Mesenchymal stem cell (in vitro differentiated cells and primary cell): ENCODE measurements at regions not wholly inside any gene's neighbourhood (a gene's known extent, or its start where the extent isn't known, plus 50 kb on each side); places are given as distances from the start of the nearest gene placed in this dataset.

Experiments used
- DNase-seq: peaks from one replicate; pipeline ENCODE4 v3.0.0-alpha.2; 2013
- H2AFZ ChIP-seq: one replicate; pipeline ENCODE4 v1.6.1; 2013; ENCODE audit warnings: low read depth, mild to moderate bottlenecking, control low read depth, inconsistent platforms, low read length, moderate library complexity
- H2AK5ac ChIP-seq: 2 replicates; pipeline ENCODE4 v1.6.1; 2013; ENCODE audit warnings: low read length, moderate library complexity, mild to moderate bottlenecking, inconsistent platforms; ENCODE audit not compliant: severe bottlenecking
- H2BK120ac ChIP-seq: one replicate; pipeline ENCODE4 v1.6.1; 2013; ENCODE audit warnings: low read depth, mild to moderate bottlenecking, inconsistent platforms, low read length, moderate library complexity
- H2BK12ac ChIP-seq, 2 experiments: one replicate each; pipeline ENCODE4 v1.6.1; 2013; ENCODE audit warnings: inconsistent platforms in 2 of 2, low read length in 2 of 2, mild to moderate bottlenecking in 2 of 2, moderate library complexity in 2 of 2, control low read depth in 1 of 2
- H2BK15ac ChIP-seq: one replicate; pipeline ENCODE4 v1.6.1; 2013; ENCODE audit warnings: mild to moderate bottlenecking, low read depth, inconsistent platforms; ENCODE audit not compliant: poor library complexity, severe bottlenecking
- H2BK5ac ChIP-seq: 2 replicates; pipeline ENCODE4 v1.6.1; 2013; ENCODE audit warnings: low read depth, mild to moderate bottlenecking, low read length, control low read depth, inconsistent platforms; ENCODE audit not compliant: poor library complexity, severe bottlenecking
- H3K14ac ChIP-seq, 2 experiments: one replicate each; pipeline ENCODE4 v1.6.1; 2013; ENCODE audit warnings: inconsistent platforms in 2 of 2, low read length in 2 of 2, control low read depth in 1 of 2, mild to moderate bottlenecking in 1 of 2, moderate library complexity in 1 of 2
- H3K18ac ChIP-seq, 2 experiments: one replicate each; pipeline ENCODE4 v1.6.1; 2013; ENCODE audit warnings: inconsistent platforms in 2 of 2, low read length in 2 of 2, control low read depth in 1 of 2, low read depth in 1 of 2, mild to moderate bottlenecking in 1 of 2
- H3K23ac ChIP-seq, 2 experiments: one replicate each; pipeline ENCODE4 v1.6.1; 2013; ENCODE audit warnings: inconsistent platforms in 2 of 2, low read length in 2 of 2, mild to moderate bottlenecking in 2 of 2, moderate library complexity in 2 of 2, control low read depth in 1 of 2
- H3K27ac ChIP-seq: 2 replicates; pipeline ENCODE4 v1.5.1; 2013; ENCODE audit warnings: mild to moderate bottlenecking, moderate library complexity, low read length, control low read depth, inconsistent platforms; ENCODE audit not compliant: poor library complexity, severe bottlenecking
- H3K27me3 ChIP-seq, 2 experiments: 2 replicates each; pipeline versions ENCODE4 v1.6.1 to v1.7.0; 2013; ENCODE audit warnings: low read length in 2 of 2, mild to moderate bottlenecking in 2 of 2, moderate library complexity in 2 of 2, control low read depth in 1 of 2, inconsistent platforms in 1 of 2; ENCODE audit not compliant: control insufficient read depth in 1 of 2, insufficient read depth in 1 of 2
- H3K36me3 ChIP-seq, 2 experiments: 2 replicates each; pipeline versions ENCODE4 v1.6.1 to v1.7.0; 2013; ENCODE audit warnings: low read length in 2 of 2, control low read depth in 1 of 2, inconsistent platforms in 1 of 2, low read depth in 1 of 2, mild to moderate bottlenecking in 1 of 2; ENCODE audit not compliant: insufficient read depth in 2 of 2, control insufficient read depth in 1 of 2
- H3K4ac ChIP-seq, 2 experiments: one replicate each; pipeline ENCODE4 v1.6.1; 2013; ENCODE audit warnings: inconsistent platforms in 2 of 2, low read length in 2 of 2, mild to moderate bottlenecking in 2 of 2, moderate library complexity in 2 of 2, control low read depth in 1 of 2, low read depth in 1 of 2
- H3K4me1 ChIP-seq: 2 replicates; pipeline ENCODE4 v1.6.1; 2013; ENCODE audit warnings: low read depth, low read length, control low read depth; ENCODE audit not compliant: control insufficient read depth, insufficient read depth
- H3K4me2 ChIP-seq: 2 replicates; pipeline ENCODE4 v1.6.1; 2013; ENCODE audit warnings: low read length, mild to moderate bottlenecking, inconsistent platforms; ENCODE audit not compliant: poor library complexity, severe bottlenecking
- H3K4me3 ChIP-seq, 2 experiments: 2 replicates each; pipeline versions ENCODE4 v1.5.1 to v1.7.0; 2013; ENCODE audit warnings: low read length in 2 of 2, mild to moderate bottlenecking in 2 of 2, control low read depth in 1 of 2, low read depth in 1 of 2; ENCODE audit not compliant: insufficient read depth in 1 of 2
- H3K79me1 ChIP-seq: replicated peaks from 2 replicates; pipeline ENCODE4 v1.6.1; 2013; ENCODE audit warnings: mild to moderate bottlenecking, control low read depth, low read length, inconsistent platforms; ENCODE audit not compliant: poor library complexity, severe bottlenecking
- H3K9ac ChIP-seq: 2 replicates; pipeline ENCODE4 v1.7.0; 2013; ENCODE audit warnings: mild to moderate bottlenecking, low read length, moderate library complexity
- H3K9me3 ChIP-seq: 2 replicates; pipeline ENCODE4 v1.7.0; 2013; ENCODE audit warnings: mild to moderate bottlenecking, low read length; ENCODE audit not compliant: control insufficient read depth
- H4K8ac ChIP-seq: one replicate; pipeline ENCODE4 v1.6.1; 2013; ENCODE audit warnings: inconsistent platforms, mild to moderate bottlenecking, low read length, moderate library complexity
- H4K91ac ChIP-seq: one replicate; pipeline ENCODE4 v1.6.1; 2013; ENCODE audit warnings: mild to moderate bottlenecking, low read length, inconsistent platforms
- WGBS: methylation state at CpG from one replicate; pipeline ENCODE4 v1.1.7; 2013; ENCODE audit warnings: mixed read lengths; 5-methylcytosine and 5-hydroxymethylcytosine counted together

- Histone ChIP-seq H4K8ac (no peak overlapping the region), H3K27me3 (no peaks in the 10 kb centered on the region), H3K27ac (no peak overlapping the region), H3K4me1 (no peaks in the 10 kb centered on the region), H2BK5ac (no peak overlapping the region), H3K18ac (no peak overlapping the region), H3K36me3 (no peaks in the 10 kb centered on the region), H3K4ac (no peak overlapping the region), H3K4me2 (no peak overlapping the region), H3K14ac (no peak overlapping the region), H2BK15ac (no peak overlapping the region), H2AFZ (no peak overlapping the region), H3K23ac (no peak overlapping the region), H2BK12ac (no peak overlapping the region), H2BK120ac (no peak overlapping the region), H2AK5ac (no peak overlapping the region), H3K9me3 (peaks cover 7% of the 10 kb centered on the region), H3K79me1 (no peaks in the 10 kb centered on the region), H3K9ac (no peak overlapping the region), H4K91ac (no peak overlapping the region), H3K4me3 (no peak overlapping the region)
- WGBS = 39% methylated on average over 1 of the region's 1 CpG
- DNase-seq = peak; percentile 45
These were observed 305.7 kb downstream of the PDHA2 start for GRCh38 chr4:96145601-96146000.

GRCh38 chr4:96146686-96147085, 306.8 kb downstream of the PDHA2 start:
- H3K36me3 ChIP-seq = no peaks in the 10 kb centered on the region
- no peak overlapping the region for H3K4me3 ChIP-seq
- H2BK5ac ChIP-seq = no peak overlapping the region
- H3K23ac ChIP-seq = no peak overlapping the region
- H3K27me3 ChIP-seq = no peaks in the 10 kb centered on the region
- no peak overlapping the region for H4K8ac ChIP-seq
- H3K4me2 ChIP-seq = no peak overlapping the region
- peaks cover 3% of the 10 kb centered on the region for H3K9me3 ChIP-seq
- no peak overlapping the region for H3K27ac ChIP-seq
- no peak overlapping the region for H2AK5ac ChIP-seq
- H3K18ac ChIP-seq = no peak overlapping the region
- no peak overlapping the region for H4K91ac ChIP-seq
- no peak overlapping the region for H2BK15ac ChIP-seq
- no peak overlapping the region for H3K4ac ChIP-seq
- no peak overlapping the region for H3K14ac ChIP-seq
- H3K4me1 ChIP-seq = no peaks in the 10 kb centered on the region
- H2BK120ac ChIP-seq = no peak overlapping the region
- no peak overlapping the region for H3K9ac ChIP-seq
- no peak overlapping the region for H2AFZ ChIP-seq
- no peak overlapping the region for H2BK12ac ChIP-seq
- peak; percentile 23 for DNase-seq
- H3K79me1 ChIP-seq = no peaks in the 10 kb centered on the region

GRCh38 chr4:96149894-96150293, 310.0 kb downstream of the PDHA2 start:
- Histone ChIP-seq H2BK12ac (no peak overlapping the region), H2AK5ac (no peak overlapping the region), H3K36me3 (no peaks in the 10 kb centered on the region), H3K9ac (no peak overlapping the region), H2BK15ac (no peak overlapping the region), H4K8ac (no peak overlapping the region), H3K4me3 (no peak overlapping the region), H3K4me1 (no peaks in the 10 kb centered on the region), H3K79me1 (no peaks in the 10 kb centered on the region), H2BK120ac (no peak overlapping the region), H3K9me3 (peaks cover 3% of the 10 kb centered on the region), H3K27me3 (no peaks in the 10 kb centered on the region), H3K4ac (no peak overlapping the region), H3K23ac (no peak overlapping the region), H3K14ac (no peak overlapping the region), H4K91ac (no peak overlapping the region), H2BK5ac (no peak overlapping the region), H3K18ac (no peak overlapping the region), H3K4me2 (no peak overlapping the region), H2AFZ (no peak overlapping the region), H3K27ac (no peak overlapping the region)
- peak; percentile 79 for DNase-seq
- WGBS = 51% methylated on average over 5 of the region's 6 CpGs

- Histone ChIP-seq H3K4ac (no peak overlapping the region), H3K23ac (no peak overlapping the region), H2BK12ac (no peak overlapping the region), H2BK15ac (no peak overlapping the region), H2AFZ (no peak overlapping the region), H2AK5ac (no peak overlapping the region), H2BK5ac (no peak overlapping the region), H4K91ac (no peak overlapping the region), H3K18ac (no peak overlapping the region), H4K8ac (no peak overlapping the region), H3K79me1 (no peaks in the 10 kb centered on the region), H3K27me3 (no peaks in the 10 kb centered on the region), H2BK120ac (no peak overlapping the region), H3K27ac (no peak overlapping the region), H3K4me2 (no peak overlapping the region), H3K4me3 (no peak overlapping the region), H3K14ac (no peak overlapping the region), H3K9me3 (peaks cover 3% of the 10 kb centered on the region), H3K36me3 (no peaks in the 10 kb centered on the region), H3K4me1 (no peaks in the 10 kb centered on the region), H3K9ac (no peak overlapping the region)
- 53% methylated on average over 2 of the region's 2 CpGs for WGBS
- peak; percentile 29 for DNase-seq
These were observed 310.6 kb downstream of the PDHA2 start for GRCh38 chr4:96150466-96150865.
